Fibroblast of pulmonary artery (primary cell): ENCODE measurements at regions not wholly inside any gene's neighbourhood (a gene's known extent, or its start where the extent isn't known, plus 50 kb on each side); places are given as distances from the start of the nearest gene placed in this dataset.

Source experiments
- DNase-seq: peaks from one replicate; pipeline ENCODE4 v3.0.0-alpha.2; 2010; ENCODE audit warnings: low read depth
- H3K4me3 ChIP-seq: replicated peaks from 2 replicates; pipeline ENCODE4 v1.5.1; 2011; ENCODE audit warnings: low read depth, mild to moderate bottlenecking, control low read depth, low read length, moderate library complexity
- CTCF ChIP-seq: IDR thresholded peaks from 2 replicates; pipeline ENCODE4 v1.5.1; 2011; ENCODE audit warnings: mild to moderate bottlenecking, control low read depth, low read length, inconsistent platforms; ENCODE audit errors: missing control alignments

GRCh38 chr13:34578471-34578870, 363.6 kb upstream of the NBEA start:
- peak; percentile 46 for DNase-seq
- no peak overlapping the region for H3K4me3 ChIP-seq
- no peak for TF ChIP-seq CTCF

GRCh38 chr13:34578917-34579316, 363.2 kb upstream of the NBEA start:
- no peak overlapping the region for H3K4me3 ChIP-seq
- TF ChIP-seq CTCF, result no peak
- DNase-seq, result no peak

GRCh38 chr13:34583181-34583580, 358.9 kb upstream of the NBEA start:
- H3K4me3 ChIP-seq, result no peak overlapping the region
- TF ChIP-seq CTCF, result no peak
- no peak for DNase-seq

GRCh38 chr13:34587576-34587975, 354.5 kb upstream of the NBEA start:
- no peak for DNase-seq
- no peak overlapping the region for H3K4me3 ChIP-seq
- TF ChIP-seq CTCF, result no peak

GRCh38 chr13:34588362-34588761, 353.7 kb upstream of the NBEA start:
- DNase-seq, result no peak
- TF ChIP-seq CTCF, result no peak
- no peak overlapping the region for H3K4me3 ChIP-seq

GRCh38 chr13:34589581-34589980, 352.5 kb upstream of the NBEA start:
- no peak for TF ChIP-seq CTCF
- DNase-seq, result no peak
- H3K4me3 ChIP-seq, result no peak overlapping the region

- no peak for TF ChIP-seq CTCF
- peak; percentile 11 for DNase-seq
- no peak overlapping the region for H3K4me3 ChIP-seq
These were observed 350.9 kb upstream of the NBEA start for GRCh38 chr13:34591129-34591528.
